GM10266 (cell line): ENCODE measurements at regions not wholly inside any gene's neighbourhood (a gene's known extent, or its start where the extent isn't known, plus 50 kb on each side); places are given as distances from the start of the nearest gene placed in this dataset.

Experiments used
- DNase-seq: peaks from one replicate; pipeline ENCODE4 v3.0.0; 2012; ENCODE audit errors: extremely low spot score
- TF ChIP-seq, protein P1 (sequence below): IDR thresholded peaks from 2 replicates; pipeline ENCODE4 v1.5.1; 2012; ENCODE audit warnings: mild to moderate bottlenecking, low read depth; ENCODE audit not compliant: control insufficient read depth, insufficient read depth; ENCODE audit errors: missing control alignments

DNA sequence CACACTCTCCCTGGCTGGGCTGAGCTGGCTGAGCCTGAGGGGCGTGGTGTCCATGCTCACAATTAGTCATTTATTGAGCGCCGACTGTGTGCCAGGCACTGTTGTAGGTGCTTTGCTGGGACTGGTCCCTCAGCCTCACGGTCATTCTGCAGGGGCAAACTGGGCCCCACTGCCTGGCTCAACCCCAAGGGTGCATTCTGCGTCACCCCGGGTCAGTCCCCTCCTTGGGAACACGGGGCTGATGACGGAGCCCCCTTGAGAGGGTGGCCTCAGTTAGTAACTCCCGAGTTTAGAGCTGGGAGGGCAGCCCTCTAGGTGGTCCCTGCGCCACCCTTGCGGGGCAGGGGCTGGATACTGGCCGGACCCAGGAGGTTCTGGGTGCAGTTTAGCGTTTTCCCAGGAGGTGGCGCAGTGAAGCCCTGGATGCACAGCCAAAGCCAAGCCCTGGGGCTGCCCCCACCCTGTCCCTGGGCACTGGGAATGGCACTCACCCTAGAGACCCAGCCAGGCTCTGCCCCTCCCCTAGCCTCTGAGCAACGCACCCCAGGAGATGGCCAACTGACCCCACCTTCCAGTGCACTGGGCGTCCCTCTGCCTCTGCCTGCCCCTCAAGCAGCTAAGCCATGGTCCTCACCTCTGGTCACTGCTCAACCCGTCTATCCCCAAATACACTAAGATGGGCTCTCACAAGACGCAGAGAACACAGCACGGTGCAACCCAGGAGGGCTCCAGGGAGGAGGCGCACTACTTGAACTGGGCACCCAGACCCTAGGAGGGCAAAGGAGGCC is 243.2 kb upstream of the GSE1 start:
- TF ChIP-seq, protein P1, sequence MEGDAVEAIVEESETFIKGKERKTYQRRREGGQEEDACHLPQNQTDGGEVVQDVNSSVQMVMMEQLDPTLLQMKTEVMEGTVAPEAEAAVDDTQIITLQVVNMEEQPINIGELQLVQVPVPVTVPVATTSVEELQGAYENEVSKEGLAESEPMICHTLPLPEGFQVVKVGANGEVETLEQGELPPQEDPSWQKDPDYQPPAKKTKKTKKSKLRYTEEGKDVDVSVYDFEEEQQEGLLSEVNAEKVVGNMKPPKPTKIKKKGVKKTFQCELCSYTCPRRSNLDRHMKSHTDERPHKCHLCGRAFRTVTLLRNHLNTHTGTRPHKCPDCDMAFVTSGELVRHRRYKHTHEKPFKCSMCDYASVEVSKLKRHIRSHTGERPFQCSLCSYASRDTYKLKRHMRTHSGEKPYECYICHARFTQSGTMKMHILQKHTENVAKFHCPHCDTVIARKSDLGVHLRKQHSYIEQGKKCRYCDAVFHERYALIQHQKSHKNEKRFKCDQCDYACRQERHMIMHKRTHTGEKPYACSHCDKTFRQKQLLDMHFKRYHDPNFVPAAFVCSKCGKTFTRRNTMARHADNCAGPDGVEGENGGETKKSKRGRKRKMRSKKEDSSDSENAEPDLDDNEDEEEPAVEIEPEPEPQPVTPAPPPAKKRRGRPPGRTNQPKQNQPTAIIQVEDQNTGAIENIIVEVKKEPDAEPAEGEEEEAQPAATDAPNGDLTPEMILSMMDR, result peak; percentile 74
- DNase-seq, result peak; percentile 83

DNA sequence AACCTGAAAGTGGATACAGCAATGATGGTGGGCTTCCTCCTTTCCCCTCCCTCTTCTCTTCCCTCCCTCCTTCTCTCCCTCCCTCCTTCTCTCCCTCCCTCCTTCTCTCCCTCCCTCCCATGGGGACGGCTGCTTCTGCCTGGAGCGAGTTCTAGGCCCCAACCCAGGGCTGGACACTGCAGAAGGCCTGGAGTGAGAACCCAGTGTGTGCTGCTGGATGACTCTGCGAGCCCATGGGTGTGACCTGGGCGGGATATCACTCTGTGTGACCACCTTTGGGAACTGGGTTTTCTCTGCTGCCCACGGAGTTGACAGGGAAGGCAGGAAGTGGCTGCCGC is 242.6 kb upstream of the GSE1 start:
- TF ChIP-seq, protein P1, result no peak
- DNase-seq, result no peak

DNA sequence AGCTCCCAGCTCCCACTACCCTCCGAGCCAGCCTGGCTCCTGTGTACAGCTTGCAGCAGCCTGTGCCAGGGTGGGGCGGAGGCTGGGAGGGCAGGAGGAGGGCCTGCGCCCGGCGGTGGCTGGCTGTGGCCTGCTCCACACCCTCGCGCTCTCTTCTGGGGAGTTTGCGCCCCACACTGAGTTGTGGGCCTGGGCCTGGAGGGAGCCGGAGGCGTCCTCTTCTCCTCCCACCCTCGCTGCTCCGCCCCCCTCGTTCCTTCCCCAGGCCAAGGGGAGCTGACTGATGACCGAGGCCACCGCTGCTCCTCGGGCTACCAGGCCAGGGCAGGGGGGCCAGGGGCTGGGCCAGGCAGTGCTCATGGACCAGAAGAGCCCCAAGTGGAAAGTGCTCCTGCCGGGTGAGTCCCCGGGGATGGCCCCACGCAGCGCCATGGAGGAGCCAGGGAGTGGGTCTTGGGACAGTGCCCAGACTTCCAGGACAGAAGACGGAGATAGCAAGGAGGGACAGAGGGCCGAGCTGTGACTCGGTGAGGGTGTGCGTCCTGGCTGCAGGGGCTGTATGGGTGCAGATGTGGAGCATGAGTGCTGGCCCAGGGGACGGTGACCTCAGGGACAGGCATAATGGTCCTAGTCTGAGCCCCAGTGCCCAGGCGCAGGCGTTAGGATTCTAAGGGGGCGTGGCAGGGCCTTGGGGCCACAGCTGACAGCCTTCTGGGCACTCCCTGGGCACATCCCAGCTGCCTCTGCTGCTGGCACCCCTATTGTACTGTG is 242.1 kb upstream of the GSE1 start:
- no peak for DNase-seq
- TF ChIP-seq, protein P1, result no peak

DNA sequence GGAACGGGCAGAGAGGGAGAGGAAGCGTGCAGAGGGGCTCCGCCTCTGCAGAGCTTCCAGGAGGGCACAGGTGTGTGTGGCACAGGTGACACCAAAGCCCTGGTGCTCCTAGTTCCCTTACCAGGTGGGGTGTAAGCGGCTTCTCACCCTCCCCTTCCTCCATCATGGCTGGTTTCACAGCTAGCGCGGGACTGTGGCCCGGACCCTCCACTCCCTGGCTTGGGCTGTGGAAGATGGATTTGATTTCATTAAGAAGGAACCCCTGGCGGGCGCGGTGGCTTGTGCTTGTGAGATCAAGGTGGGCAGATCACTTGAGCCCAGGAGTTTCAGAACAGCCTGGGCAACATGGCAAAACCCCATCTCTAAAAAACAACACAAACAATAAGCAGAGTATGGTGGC is 241.2 kb upstream of the GSE1 start:
- DNase-seq, result no peak
- TF ChIP-seq, protein P1, result no peak

DNA sequence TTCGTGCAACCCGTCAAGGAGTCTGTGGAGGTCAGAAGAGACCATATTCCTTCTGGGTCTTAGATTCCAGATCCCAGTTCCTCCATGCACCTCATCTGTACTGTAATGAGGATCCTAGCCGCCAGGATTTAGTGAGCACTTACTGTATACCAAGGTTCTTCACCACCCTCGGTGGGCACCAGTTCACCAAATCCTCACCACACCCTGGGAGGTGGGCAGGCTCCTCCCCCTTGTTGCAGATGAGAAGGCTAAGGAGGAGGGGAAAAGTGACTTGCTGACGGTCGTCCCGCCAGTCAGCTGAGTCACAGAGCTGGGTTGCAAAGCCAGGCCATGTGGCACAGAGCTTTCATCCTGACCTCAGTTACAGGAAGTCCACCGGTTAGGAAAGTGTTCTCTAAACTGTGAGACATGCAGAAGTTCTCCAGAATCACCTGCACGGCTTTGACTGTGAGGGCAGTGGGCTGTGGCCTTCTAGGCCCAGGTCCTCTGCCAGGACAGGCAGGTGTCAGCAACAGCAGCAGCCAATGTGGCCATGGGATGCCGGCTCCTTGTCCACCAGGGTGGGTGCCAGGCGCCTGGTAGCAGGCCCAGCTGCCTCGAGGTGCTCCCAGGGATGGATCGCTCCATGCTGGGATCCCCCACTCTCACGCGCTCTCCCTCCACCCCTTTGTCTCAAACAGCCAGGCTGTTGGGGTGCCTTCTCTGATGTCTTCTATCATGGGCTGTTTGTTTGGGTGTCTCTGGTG is 240.3 kb upstream of the GSE1 start:
- DNase-seq, result no peak
- TF ChIP-seq, protein P1, result no peak

DNA sequence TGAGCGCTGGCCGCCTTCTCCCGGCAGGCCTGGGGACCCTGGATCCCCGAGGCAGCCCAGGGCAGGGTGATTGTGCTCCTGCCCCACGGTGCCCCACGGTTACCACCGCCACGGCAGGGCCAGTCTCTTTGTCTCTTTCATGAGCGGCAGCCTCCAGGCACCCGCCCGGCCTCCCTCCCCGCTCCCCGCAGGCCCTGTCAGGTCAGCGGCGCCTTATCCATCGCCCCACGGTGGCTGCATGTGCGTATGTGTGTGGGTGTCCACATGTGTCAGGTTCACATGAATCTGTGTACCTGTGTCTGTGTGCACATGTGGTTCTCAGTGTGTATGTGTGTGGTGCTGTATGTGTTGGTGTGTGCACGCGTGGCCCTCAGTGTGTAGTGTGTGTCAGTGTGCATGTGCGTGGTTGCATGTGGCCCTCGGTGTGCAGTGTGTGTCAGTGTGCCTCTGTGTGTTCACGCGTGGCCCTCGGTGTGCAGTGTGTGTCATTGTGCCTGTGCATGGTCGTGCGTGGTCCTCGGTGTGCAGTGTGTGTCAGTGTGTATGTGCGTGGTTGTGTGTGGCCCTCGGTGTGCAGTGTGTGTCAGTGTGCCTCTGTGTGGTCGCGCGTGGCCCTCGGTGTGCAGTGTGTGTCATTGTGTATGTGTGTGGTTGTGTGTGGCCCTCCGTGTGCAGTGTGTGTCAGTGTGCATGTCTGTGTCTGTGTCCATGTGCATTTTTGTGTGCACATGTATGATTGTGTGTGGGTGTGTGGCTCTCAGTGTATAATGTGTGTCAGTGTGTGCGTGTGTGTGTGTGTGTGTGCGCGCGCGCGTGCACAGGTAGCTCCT is 239.2 kb upstream of the GSE1 start:
- DNase-seq, result no peak
- TF ChIP-seq, protein P1, result no peak

DNA sequence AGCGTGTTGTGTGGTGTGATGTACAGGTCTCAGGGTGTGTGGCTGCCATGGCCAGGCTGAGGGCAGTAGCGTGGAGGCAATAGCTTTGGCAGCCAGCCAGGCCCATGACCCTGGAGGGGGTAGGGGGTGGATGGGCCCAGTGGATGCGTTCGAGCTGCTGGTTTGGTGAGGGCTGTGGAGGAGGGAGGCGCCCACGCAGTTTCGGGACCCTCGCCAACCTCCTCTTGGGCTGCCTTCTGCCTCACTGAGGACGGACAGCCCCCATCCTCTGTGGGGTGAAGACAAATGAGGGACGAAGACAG is 238.6 kb upstream of the GSE1 start:
- TF ChIP-seq, protein P1, result no peak
- no peak for DNase-seq
